Body of pancreas (tissue), 4 donors: ENCODE measurements at regions not wholly inside any gene's neighbourhood (a gene's known extent, or its start where the extent isn't known, plus 50 kb on each side); places are given as distances from the start of the nearest gene placed in this dataset.

Source experiments
- ATAC-seq: fragments of 150-250 bp; one replicate; pipeline ENCODE4 v1.9.1; 2016
- DNase-seq, 4 donors: peaks; one replicate each; pipeline ENCODE4 v3.0.0-alpha.2; 2019
- H3K27ac ChIP-seq, 4 donors: fragments of 200-600 bp; sonication (generic); 1 replicate in 3 of 4; 2 replicates in 1 of 4; pipeline versions ENCODE4 v1.5.1 to v1.6.1; 2016 to 2019; ENCODE audit warnings: mild to moderate bottlenecking in 1 of 4, mixed read lengths in 1 of 4, moderate library complexity in 1 of 4
- H3K27me3 ChIP-seq, 2 donors: fragments of 200-600 bp; sonication (generic); one replicate each; pipeline ENCODE4 v1.6.0; 2016; ENCODE audit warnings: mild to moderate bottlenecking in 1 of 2
- H3K36me3 ChIP-seq, 2 donors: fragments of 200-600 bp; sonication (generic); replicated peaks in 1 of 2; 2 replicates each; pipeline ENCODE4 v1.5.1; 2016; ENCODE audit warnings: low read depth in 2 of 2; ENCODE audit not compliant: insufficient read depth in 1 of 2
- H3K4me1 ChIP-seq: fragments of 200-600 bp; sonication (generic); one replicate; pipeline ENCODE4 v1.6.0; 2016
- H3K4me3 ChIP-seq, 2 donors: fragments of 200-600 bp; sonication (generic); 1 replicate in 1 of 2; 2 replicates in 1 of 2; pipeline ENCODE4 v1.5.1; 2016 to 2019
- H3K9me3 ChIP-seq, 3 donors: fragments of 200-600 bp; sonication (generic); 1 replicate in 2 of 3; 2 replicates in 1 of 3; pipeline ENCODE4 v1.5.1; 2016
- CTCF ChIP-seq, 7 experiments: fragments of 450-650 bp in 4 of 7; fragments of 200-600 bp in 3 of 7; sonication (generic) in 3 of 7; IDR thresholded peaks; one replicate each; pipeline ENCODE4 v1.5.1; 2016 to 2019; ENCODE audit warnings: antibody characterized with exemption in 7 of 7
- POLR2A ChIP-seq, 3 donors: fragments of 450-650 bp; IDR thresholded peaks; one replicate each; pipeline ENCODE4 v1.6.1; 2016; ENCODE audit warnings: antibody characterized with exemption in 3 of 3, mild to moderate bottlenecking in 2 of 3
- WGBS, 2 donors: methylation state at CpG; one replicate each; pipeline ENCODE4 v1.1.5; 2017; 5-methylcytosine and 5-hydroxymethylcytosine counted together
- intact Hi-C: fragments of 100-400 bp; cut with DNase I; formaldehyde crosslinking; loops from one replicate; pipeline ENCODE4 v1.15.1; 2023

DNA sequence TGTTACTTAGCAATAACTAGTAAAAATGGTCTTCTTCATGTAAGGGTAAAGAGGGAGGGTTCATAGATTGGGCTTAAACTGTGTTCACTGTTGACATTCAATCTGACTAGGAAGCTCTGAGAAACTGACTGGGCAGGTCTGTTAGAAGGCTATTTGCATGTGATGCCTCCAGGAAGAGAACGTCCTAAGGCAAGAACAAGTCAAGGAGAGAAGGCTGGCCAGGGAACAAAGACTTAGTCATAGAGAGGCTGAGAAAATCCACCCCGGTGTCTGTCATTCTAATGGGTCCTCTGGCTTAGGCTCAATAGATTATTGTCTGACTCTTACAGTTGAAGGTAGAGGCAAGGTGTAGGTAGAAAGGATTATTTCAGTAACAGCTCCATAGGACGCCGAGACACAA lies 50.3 kb upstream of the CD44 start:
- ATAC-seq (peak; percentile 88), DNase-seq (peak in 3 of 4 donors; percentile 33 to 69 (median 50))
- H3K9me3 ChIP-seq, result no peaks in the 10 kb centered on the region
- intact Hi-C loops, result no loop called here
- no peak overlapping the region for H3K4me3 ChIP-seq
- 55 to 65% methylated on average over 4 of the region's 4 CpGs for whole genome bisulfite sequencing, 2 donors
- H3K4me1 ChIP-seq, result peaks cover 26% of the 10 kb centered on the region
- H3K27me3 ChIP-seq, result no peaks in the 10 kb centered on the region
- TF ChIP-seq CTCF (IDR thresholded peaks at IDR 0.05) (no peak), POLR2A (IDR thresholded peaks at IDR 0.05) (no peak)
- H3K36me3 ChIP-seq, result no peaks in the 10 kb centered on the region
- H3K27ac ChIP-seq, result peak overlapping the region in 3 of 4 donors; percentile 49 to 63 (median 59)
